Activated CD4-positive, alpha-beta T cell treated with anti-CD3 and anti-CD28 coated beads for 48 hours (primary cell): ENCODE measurements at regions not wholly inside any gene's neighbourhood (a gene's known extent, or its start where the extent isn't known, plus 50 kb on each side); places are given as distances from the start of the nearest gene placed in this dataset.
"Not testable (repeated sequence)": the region's sequence is repeated elsewhere in the genome, so short reads cannot be mapped to it uniquely, and the experiment has no call there.

ENCODE experiments used
- DNase-seq: peaks from one replicate; pipeline ENCODE4 v3.0.0-alpha.2; 2020

DNA sequence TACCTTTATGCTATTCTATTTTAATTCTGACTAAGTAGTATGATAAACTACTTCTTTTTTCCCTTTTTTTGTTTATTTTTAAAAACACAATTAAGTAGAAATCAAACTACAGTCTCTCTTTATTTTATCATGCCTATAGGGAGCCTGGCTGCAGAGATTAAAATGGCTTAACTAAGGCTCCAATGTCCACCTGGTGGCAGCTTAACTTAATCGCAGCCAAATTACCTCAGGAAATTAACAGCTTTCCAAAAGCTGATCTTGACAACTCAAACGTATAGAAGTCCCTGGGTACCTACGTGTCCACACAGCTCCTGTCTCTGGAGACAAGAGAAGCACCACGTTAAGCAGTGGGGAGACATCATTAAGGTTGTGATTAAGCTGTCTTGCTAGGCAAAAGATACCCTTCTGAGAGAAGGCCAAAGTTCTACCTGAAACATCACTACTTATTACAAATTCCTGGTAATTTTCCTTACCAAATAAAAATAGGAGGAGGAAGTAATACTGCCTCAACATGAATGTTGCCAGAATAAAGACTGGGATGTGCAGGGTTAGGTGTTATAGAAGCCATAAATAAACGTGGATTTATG is 63.2 kb upstream of the SNX19 start:
- DNase-seq, result no peak

DNA sequence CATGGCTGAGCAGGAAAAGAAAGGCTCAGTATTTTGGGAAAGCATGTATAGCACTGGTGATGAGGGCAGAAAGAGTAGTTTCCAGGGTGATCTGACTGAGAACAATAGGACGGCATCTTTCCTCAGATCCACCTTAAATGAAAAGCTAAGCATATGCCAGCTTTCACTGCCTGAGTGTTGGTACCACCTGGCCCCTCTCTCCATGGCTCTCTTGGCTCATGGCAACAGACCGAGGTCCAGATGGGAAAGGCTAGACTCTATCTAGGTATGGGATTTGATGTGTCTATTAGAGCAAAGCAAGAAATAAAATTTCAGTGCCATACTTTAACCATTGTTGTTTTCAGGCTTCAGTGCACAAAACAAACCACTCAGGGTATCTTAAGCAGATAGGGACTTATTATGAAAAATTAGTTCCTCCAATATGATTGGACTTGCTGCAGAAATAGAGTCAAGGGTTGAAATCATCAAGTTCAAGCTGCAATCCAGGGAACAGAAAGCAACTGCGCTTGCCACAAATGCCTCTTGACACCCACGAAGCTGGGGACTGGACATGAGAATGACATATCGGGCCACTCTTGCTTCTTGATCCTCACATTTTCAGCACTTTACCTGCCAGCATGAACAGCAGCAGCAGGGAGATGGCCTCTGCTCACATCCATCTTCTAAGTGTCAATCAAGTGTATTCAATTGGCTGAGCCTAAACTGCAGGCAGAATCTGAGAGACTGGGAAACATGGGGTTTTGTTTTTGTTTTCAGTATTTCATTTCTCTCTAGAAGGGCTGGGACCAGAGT is 64.0 kb upstream of the SNX19 start:
- no peak for DNase-seq

DNA sequence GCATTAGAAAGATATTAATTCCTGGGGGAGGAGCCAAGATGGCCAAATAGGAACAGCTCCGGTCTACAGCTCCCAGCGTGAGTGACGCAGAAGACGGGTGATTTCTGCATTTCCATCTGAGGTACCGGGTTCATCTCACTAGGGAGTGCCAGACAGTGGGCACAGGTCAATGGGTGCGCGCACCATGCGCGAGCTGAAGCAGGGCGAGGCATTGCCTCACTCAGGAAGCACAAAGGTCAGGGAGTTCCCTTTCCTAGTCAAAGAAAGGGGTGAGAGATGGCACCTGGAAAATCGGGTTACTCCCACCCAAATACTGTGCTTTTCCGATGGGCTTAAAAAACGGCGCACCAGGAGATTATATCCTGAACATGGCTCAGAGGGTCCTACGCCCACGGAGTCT is 68.0 kb upstream of the SNX19 start:
- not testable (repeated sequence) for DNase-seq

DNA sequence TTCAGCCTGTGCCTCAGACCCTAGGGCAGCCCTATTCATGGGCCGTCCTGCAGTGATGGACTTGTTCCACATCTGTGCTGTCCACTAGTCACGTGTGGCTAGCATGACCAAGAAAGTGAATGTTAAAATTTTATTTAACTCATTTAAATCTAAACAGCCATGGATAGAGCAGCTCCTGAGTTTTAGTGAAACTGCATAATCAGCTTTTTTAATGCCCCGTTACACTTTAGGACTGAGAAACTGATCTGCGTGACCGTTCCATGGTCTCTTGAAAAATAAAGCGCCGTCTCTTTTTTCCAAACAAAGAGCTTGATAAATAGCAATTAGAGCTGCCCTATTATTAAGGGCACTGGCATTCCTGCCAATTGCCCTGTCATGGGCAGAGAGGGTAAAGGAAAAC is 76.5 kb upstream of the SNX19 start:
- DNase-seq, result no peak

DNA sequence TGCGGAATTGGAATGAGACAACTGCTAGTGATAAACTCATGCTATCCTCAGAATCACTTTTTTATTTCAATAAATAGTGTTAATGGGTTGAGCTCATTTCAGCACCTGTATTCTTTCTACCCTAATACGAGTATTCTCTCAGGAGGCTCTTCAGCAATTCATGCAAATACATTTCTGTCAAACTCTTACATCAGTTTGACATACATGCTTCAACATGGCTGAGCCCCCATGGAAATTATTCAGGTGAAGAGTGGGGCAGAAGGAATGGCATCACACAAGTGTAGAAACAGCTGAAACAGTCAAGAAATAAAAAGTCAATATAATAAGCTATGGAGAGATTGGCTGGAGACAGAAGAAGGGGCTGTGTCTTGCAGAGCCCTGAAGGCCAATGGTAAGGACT is 77.8 kb upstream of the SNX19 start:
- no peak for DNase-seq

DNA sequence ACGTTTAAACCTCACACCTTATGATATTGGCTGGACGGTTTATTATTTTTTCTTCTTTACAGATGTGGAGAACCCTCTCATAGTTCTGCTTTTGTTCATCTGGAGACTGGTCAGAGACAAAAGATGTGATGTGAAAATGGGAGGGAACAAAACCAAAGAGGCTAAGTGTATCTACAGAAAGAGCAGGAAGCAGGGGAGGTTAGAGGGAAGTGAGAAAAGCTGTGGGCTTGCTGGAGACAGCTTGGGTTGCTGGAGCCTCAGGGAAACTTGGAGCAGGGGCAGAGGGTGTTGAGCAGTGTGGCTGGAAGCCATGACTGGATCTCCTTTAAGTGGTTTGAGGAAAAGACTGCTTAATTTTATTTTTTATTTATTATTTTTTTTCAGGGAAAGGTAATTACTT is 79.0 kb upstream of the SNX19 start:
- DNase-seq, result no peak

DNA sequence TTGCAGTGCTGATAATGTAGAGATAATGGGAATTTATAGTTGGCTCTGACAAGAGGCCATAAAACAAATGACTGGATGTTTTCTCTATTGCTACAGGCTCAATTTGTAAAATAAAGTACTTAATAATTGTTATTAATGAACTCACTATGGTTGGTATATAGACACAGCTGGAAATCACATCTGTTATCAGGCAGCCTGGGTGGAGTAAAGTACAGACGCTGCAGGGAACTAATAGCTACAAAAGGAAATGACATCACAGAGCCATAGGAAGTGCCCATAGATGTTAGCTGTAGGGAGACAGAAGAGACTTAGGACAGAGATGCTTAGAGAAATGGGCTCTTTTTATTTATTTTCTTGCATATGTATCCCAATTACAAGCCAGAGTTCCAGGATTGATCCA is 81.0 kb upstream of the SNX19 start:
- no peak for DNase-seq

DNA sequence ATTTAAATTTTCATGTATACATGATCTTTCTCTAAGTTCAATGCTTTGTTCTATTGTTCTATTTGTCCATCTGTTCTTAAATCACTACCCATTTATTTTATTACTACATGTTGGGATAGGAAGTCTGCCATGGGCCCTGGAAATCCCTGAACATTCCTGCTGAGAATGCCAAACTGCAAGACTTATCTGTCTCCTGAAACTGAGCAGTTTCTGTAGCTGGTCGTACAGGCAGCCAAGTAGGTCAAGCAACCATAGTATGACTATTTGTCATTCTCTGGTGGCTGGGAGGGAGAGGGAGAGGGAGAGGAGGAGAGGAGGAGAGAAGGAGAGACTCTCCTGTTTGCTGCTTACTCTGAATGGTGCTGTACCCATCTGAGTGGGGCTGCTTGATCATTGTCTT is 82.8 kb upstream of the SNX19 start:
- no peak for DNase-seq

DNA sequence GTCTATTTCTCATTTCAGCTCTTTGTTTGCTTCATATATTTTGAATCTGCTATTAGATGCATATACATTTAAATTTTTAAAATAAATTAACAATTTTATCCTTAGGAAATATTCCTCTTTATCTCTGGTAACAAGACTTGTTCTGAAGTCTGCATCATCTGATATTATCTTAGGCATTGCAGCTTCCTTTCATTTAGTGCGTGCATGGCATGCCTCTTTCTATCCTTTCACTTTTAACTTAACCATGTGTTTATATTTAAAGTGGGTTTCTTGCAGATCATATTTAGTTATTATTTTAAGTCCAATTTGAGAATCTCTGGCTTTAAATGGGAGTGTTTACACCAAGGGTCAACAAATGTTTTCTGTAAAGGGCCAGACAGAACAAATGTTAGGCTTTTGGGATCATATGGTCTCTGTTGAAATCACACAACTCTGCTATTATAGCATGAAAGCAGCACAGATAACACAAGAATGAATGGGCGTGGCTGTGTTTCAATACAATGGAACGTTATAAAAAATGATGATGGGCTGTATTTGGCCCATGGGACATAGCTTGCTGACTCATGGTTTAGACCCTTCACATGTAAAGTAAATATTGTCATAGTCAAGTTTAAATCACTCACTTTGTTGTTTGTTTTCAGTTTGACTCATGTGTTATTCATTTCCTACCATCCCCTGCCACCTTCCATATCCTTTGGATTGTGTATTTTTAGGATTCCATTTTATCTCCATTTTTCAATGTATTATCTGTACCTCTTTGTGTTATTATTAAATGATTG is 83.9 kb upstream of the SNX19 start:
- DNase-seq, result no peak

DNA sequence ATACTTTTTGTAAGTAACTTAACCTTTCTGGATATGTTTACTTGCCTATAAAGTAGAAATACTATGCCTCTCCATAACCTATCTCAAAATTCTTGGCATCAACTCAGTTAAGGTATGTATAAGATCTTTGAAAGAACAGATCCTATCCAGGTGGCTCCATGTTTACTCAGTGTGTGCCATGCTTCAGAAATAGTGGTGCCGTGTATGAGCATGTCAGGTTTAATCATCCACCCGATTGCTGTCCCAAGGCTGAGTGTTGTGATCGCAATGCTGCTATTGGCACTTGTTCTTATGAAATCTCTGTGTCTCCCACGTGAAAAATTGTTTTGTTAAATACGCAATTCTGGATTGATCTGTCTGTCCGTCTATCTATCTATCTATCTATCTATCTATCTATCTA is 85.9 kb upstream of the SNX19 start:
- DNase-seq, result no peak

DNA sequence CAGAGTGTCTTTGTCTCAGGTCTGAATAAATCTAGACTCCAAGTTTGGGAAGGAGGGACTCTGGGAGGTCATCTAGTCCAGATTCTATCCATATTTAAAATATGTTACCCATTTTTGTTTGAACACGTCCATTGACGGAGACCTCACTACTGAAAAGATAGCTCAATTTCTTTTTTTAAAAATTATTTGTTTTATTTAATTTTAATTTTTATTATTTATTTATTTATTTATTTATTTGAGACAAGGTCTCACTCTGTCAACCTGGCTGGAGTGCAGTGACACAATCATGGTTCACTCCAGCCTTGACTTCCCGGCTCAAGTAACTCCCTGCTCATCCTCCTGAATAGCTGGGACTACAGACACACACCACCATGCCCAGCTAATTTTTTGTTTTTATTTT is 89.5 kb upstream of the SNX19 start:
- DNase-seq, result no peak

DNA sequence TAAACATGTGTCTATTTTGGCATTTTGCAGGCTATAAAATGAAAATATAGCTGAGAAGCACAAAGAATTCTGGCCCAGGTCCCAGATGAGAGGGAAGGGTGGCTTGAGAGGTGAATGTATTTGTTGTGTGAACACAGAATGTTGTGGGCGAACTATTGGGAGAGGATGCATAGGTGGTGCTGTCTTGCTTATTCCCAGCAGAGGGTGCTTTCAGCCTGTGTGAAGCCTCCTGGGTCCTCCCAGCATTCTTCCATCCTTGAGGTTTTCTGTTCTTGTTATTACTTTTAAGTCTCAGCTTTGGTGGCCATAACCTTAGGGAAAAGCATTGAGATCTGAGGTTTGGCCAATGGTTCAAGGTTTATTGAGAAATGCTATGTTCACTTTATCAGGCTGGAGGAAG is 108.7 kb upstream of the SNX19 start:
- no peak for DNase-seq

DNA sequence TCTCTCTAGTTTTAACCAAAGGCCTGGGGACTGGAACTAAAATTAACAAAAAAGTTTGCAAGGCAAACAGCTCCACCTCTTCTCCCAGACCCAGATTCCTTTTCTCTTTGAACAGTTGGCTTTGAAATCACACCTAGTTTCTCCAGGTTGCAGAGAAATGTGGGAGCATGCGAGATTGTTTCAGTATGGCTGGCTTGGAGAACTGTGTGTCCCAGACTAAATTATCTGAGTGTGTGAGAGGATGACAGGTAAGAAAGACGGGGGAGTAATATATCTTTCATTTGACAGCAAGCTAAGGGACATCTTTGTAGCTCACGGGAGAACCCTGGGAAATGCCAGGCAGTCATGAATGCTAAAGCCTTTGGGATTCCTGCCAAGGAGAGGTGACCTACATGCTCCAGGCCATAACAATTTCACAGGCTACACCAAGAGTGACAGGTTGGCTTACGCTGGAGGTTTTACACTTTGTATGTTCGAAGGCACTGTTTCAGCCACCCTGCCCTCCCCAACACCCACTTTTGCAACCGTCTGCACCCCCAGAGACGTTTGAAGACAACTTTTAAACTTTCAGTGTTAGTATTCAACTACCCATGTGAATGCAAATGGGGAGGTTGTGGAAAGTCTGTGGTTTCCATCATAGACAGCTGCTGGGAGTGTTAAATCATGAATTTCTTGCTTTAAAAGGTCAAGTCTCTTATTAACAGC is 109.3 kb upstream of the SNX19 start:
- no peak for DNase-seq

DNA sequence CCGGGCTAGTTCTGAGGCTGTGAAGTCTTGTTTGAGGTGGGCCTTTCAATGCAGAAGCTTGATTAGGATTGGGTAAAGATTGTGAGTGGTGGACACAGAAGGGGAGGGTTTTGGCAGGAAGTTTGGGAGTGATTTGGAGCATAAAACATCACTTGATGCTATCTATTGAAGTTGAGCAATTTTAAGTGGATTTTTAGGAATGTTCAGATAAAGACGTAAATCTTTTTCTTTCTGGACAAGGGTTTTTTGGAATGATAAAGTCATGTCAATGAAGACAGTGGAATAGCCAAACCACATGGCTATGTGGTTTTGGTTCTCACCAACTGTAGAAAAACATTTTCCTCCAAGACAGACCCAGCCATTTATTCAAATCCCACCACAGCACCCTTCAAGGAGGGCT is 111.2 kb upstream of the SNX19 start:
- no peak for DNase-seq

DNA sequence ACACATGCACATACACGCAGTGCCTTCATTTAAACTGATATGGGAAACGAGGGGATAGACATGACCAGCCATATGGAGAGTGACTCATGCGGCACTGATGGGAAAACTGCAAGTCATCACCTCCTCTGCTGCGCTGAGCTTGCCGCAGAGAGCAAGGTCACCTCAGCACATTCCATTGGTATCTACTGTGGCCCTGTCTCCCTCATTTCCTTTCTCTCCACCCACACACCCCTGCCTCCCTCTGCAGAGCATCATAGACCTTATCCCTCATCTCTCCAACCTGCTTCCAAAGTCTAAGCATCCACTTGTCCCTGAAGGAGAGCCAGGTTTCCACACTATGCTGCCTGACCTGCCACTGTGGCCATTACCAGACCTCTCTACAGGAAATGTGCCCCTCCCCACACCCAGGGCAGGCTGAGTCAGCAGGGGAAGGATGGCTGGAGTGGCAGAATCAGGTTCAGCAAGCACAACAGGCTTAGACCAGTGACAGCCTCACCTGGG is 116.9 kb upstream of the SNX19 start:
- no peak for DNase-seq

DNA sequence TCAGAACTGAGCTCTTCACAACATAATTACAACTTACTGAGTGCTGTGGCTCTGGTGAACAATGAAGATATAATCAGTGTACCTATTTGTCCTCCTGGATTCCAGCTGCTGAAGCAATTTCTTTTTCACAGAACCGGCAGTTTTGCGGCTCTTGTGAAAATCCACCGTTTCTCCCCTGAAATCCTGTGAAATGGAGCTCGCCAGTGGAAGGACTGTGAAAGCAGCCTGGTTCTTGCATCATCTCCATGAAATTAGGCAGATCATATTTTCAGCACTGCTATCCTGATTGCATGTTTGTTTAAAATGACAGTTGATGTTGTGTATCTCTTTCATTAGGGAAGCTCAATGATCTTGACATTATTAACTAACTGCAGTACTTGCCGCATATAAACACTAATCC is 120.2 kb upstream of the SNX19 start:
- DNase-seq, result no peak

DNA sequence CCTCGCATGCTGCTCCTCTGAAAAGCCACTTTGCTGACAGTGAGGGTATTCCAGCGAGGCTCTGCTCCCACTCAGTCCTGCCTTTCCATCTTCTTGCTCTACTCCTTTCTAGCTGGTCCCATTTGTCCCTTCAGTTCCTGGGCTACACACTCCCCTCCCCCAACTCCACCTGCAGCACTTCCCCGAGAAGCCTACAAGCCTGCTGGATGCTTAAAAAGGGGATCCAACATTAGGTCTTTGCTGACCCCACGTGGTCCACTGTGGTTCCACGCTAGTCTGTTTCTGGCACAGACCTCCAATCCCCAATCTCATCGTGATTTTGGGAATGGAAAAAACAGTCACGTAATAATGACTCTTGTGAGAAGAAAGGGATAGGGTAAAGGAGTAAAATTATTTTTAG is 121.6 kb upstream of the SNX19 start:
- no peak for DNase-seq

DNA sequence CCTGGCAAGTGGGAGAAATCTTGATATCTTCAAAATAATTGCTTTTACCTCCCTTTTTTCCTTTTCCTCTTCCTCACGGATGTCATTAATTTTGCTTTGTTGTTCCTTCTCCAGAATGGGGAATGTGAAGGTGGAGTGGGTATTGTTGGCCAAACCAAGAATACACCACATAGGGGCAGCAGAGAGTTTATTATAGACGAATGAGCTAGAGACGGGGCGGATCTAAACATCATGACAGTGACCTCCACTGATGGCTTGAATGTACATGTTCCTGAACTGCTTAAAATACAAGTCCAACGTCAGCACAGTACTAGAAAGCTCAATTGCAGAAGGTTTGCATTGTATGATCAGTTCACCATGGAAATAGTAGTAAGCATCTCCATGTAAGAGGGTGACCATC is 122.3 kb upstream of the SNX19 start:
- DNase-seq, result no peak

DNA sequence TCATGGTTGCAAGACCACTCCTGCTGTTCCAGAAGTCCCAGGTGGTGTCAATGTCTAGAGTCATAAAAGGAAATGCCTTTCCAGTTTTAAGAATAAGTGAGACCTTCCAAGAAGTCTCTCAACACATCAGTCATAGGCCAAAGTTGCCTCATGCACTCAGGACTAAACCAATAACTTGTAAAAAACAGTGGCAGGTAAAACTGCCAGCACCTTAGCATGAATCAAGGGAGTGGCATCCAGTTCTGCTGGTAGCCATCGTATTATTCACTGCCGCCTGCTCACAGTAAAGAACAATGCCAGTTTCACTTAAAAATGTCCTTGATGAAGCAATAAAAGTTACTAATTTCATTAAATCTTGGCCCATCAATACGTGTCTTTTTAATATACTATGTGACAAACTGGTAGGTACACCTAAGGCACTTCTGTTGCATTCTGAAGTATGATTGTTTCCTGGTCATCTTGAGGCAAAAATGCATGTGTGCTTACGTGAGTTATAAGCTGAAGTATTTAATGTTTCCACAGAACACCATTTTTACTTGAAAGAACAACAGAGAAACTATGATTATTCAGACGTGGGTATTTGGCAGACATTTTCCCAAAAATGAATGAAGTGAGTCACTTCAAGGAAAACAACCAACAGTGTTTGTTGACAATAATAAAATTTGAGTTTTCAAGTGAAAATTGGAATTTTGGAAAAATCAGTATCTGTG is 125.2 kb upstream of the SNX19 start:
- DNase-seq, result no peak

DNA sequence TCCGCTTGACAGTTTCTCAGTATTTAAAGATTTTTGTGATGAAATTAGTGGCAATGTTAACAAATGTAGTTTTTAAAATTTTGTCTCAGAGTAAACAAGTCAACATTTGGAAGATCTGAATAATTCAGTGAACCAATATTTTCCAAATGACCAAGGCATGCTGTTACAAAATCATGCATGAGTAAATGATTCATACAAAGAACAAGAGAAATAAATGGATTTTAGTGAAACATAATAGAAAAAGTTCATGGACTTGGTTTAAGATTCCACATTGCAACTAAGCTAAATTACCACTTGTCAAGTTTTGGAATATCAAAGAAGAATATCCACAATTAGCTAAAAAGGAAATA is 125.7 kb upstream of the SNX19 start:
- no peak for DNase-seq

DNA sequence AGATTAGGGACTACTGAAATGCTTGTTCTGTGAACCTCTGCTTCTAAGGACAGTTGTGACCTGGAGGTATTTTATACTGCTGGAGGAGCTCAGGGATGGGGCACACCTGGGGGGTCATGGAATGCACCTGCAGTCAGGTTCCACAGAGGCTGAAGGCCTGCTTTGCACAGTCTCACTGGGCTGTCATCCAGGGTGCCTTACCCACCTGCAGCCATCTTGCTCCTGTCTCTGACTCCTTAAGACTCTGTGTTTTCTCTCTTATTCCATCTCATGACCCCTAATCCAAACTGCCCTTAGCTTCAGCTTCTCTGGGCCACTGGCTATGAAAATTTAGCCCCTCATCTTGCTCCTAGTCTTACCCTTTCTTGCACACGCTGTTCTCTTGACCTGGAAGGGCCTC is 127.0 kb upstream of the SNX19 start:
- no peak for DNase-seq

DNA sequence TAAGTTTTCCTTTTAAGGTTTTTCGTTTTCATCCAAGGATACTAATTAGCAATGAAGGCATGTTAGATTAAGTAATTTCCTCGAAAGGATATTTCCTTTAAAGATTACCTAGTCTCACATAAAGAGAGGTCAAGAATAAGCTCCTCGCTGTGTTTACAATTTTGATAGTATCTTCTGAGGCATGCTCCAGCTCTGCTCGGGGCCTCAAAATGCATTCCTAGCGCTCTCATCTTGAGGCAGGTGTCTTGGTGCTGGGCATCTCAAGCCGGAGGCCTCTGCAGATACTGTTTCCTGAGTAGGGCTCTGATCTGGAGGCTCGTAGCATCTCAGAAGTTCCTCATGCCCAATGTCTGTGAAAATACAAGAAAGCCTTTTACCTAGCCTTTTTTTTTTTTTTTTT is 128.6 kb upstream of the SNX19 start:
- DNase-seq, result no peak

DNA sequence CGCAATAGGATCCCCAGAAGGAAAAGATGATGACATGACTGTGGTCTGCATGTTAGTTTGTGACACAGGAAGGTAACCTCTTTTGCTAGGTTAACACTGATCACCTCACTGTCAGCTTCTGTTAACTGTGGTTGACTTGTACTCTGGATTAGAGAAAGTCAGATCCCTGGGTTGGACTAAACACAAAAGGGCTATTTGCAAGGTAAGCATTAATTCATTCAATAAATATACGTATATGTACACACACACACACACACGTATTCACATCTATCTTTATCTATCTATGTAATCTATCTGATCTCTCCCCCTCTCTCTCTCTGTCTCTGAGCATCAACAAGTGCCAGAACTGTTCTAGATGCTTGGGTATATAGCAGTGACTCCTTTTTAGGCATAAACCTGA is 136.1 kb upstream of the SNX19 start:
- no peak for DNase-seq
